ENCODE measurements at regions not wholly inside any gene's neighbourhood (a gene's known extent, or its start where the extent isn't known, plus 50 kb on each side); places are given as distances from the start of the nearest gene placed in this dataset.

DNA sequence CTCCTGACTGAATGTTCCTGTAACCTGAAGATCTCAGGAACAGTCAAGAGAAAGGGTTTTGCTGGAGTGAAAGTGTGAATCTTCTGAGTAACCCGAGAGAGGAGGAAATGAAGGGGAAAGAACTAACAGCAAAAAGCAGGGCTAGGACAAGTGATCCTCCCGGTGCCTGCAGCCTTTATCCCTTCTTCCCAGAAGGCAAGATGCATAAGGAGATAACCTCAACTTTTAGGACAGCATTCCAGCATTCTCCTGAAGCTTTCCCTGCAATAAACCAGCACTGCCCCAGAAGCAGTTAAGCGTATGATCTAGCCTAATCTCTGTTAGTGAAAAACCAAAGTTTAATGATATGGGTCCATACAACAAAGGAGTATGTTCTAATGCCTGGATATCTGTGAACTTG lies 298.8 kb downstream of the MEX3B start:
- TF ChIP-seq, protein P1, sequence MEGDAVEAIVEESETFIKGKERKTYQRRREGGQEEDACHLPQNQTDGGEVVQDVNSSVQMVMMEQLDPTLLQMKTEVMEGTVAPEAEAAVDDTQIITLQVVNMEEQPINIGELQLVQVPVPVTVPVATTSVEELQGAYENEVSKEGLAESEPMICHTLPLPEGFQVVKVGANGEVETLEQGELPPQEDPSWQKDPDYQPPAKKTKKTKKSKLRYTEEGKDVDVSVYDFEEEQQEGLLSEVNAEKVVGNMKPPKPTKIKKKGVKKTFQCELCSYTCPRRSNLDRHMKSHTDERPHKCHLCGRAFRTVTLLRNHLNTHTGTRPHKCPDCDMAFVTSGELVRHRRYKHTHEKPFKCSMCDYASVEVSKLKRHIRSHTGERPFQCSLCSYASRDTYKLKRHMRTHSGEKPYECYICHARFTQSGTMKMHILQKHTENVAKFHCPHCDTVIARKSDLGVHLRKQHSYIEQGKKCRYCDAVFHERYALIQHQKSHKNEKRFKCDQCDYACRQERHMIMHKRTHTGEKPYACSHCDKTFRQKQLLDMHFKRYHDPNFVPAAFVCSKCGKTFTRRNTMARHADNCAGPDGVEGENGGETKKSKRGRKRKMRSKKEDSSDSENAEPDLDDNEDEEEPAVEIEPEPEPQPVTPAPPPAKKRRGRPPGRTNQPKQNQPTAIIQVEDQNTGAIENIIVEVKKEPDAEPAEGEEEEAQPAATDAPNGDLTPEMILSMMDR (conservative IDR thresholded peaks at IDR 0.05; ENCODE audit: low read length) = no peak
- no peak for TF ChIP-seq EZH2phosphoT487 (IDR thresholded peaks at IDR 0.05; ENCODE audit: borderline replicate concordance)

All from Loucy (cell line).